Neuronal stem cell (in vitro differentiated cells): ENCODE measurements at regions not wholly inside any gene's neighbourhood (a gene's known extent, or its start where the extent isn't known, plus 50 kb on each side); places are given as distances from the start of the nearest gene placed in this dataset.

Experiments
- DNase-seq: peaks from one replicate; pipeline ENCODE4 v3.0.0-alpha.2; 2013; ENCODE audit warnings: low spot score
- H2AFZ ChIP-seq: one replicate; pipeline ENCODE4 v1.6.1; 2013; ENCODE audit warnings: mild to moderate bottlenecking, low read length, inconsistent platforms
- H2AK5ac ChIP-seq: 2 replicates; pipeline ENCODE4 v1.6.1; 2013; ENCODE audit warnings: low read depth, mild to moderate bottlenecking, inconsistent platforms, low read length, moderate library complexity, mixed read lengths
- H2BK120ac ChIP-seq: 2 replicates; pipeline ENCODE4 v1.6.1; 2013; ENCODE audit warnings: low read depth, mild to moderate bottlenecking, inconsistent platforms, low read length, moderate library complexity, mixed read lengths
- H2BK12ac ChIP-seq: one replicate; pipeline ENCODE4 v1.6.1; 2013; ENCODE audit warnings: low read length, inconsistent platforms
- H2BK15ac ChIP-seq: 2 replicates; pipeline ENCODE4 v1.6.1; 2013; ENCODE audit warnings: mild to moderate bottlenecking, low read length, inconsistent platforms, mixed read lengths
- H2BK5ac ChIP-seq: one replicate; pipeline ENCODE4 v1.6.1; 2013; ENCODE audit warnings: inconsistent platforms, mild to moderate bottlenecking, low read length, moderate library complexity
- H3K14ac ChIP-seq: one replicate; pipeline ENCODE4 v1.6.1; 2013; ENCODE audit warnings: low read length, inconsistent platforms
- H3K18ac ChIP-seq: 2 replicates; pipeline ENCODE4 v1.6.1; 2013; ENCODE audit warnings: low read length, inconsistent platforms
- H3K23ac ChIP-seq: 2 replicates; pipeline ENCODE4 v1.6.1; 2013; ENCODE audit warnings: low read depth, mild to moderate bottlenecking, mixed read lengths, low read length, inconsistent platforms; ENCODE audit not compliant: poor library complexity
- H3K27ac ChIP-seq: replicated peaks from 3 replicates; pipeline ENCODE4 v1.5.1; 2013; ENCODE audit warnings: low read length, inconsistent platforms
- H3K27me3 ChIP-seq, 3 experiments: 2 replicates each; pipeline ENCODE4 v1.6.1; 2013; ENCODE audit warnings: low read length in 3 of 3, mild to moderate bottlenecking in 2 of 3, inconsistent platforms in 1 of 3, low read depth in 1 of 3, mixed read lengths in 1 of 3, moderate library complexity in 1 of 3; ENCODE audit not compliant: control insufficient read depth in 3 of 3, insufficient read depth in 3 of 3
- H3K36me3 ChIP-seq, 2 donors: replicated peaks in 1 of 2; 2 replicates each; pipeline ENCODE4 v1.6.1; 2013; ENCODE audit warnings: low read length in 2 of 2; ENCODE audit not compliant: control insufficient read depth in 2 of 2, insufficient read depth in 2 of 2
- H3K4ac ChIP-seq: 2 replicates; pipeline ENCODE4 v1.6.1; 2013; ENCODE audit warnings: inconsistent platforms, mild to moderate bottlenecking, low read length, moderate library complexity
- H3K4me1 ChIP-seq, 2 donors: 1 replicate in 1 of 2; 2 replicates in 1 of 2; pipeline ENCODE4 v1.6.1; 2013; ENCODE audit warnings: low read length in 2 of 2, low read depth in 1 of 2; ENCODE audit not compliant: control insufficient read depth in 2 of 2, insufficient read depth in 1 of 2
- H3K4me2 ChIP-seq: one replicate; pipeline ENCODE4 v1.6.1; 2013; ENCODE audit warnings: mild to moderate bottlenecking, low read length, inconsistent platforms; ENCODE audit not compliant: insufficient read depth, poor library complexity, severe bottlenecking
- H3K4me3 ChIP-seq, 2 donors: 2 replicates each; pipeline ENCODE4 v1.5.1; 2013; ENCODE audit warnings: low read length in 2 of 2, mild to moderate bottlenecking in 2 of 2, inconsistent platforms in 1 of 2, moderate library complexity in 1 of 2
- H3K79me1 ChIP-seq: one replicate; pipeline ENCODE4 v1.6.1; 2013; ENCODE audit warnings: low read depth, mild to moderate bottlenecking, inconsistent platforms, low read length, moderate library complexity
- H3K9ac ChIP-seq: one replicate; pipeline ENCODE4 v1.6.1; 2013; ENCODE audit warnings: mild to moderate bottlenecking, low read depth, low read length, inconsistent platforms; ENCODE audit not compliant: poor library complexity
- H3K9me3 ChIP-seq, 2 donors: replicated peaks in 1 of 2; 2 replicates each; pipeline versions ENCODE3 to v1.6.1; 2013; ENCODE audit warnings: low read length in 2 of 2, mild to moderate bottlenecking in 2 of 2, inconsistent platforms in 1 of 2, low read depth in 1 of 2, mixed read lengths in 1 of 2, moderate library complexity in 1 of 2; ENCODE audit not compliant: control insufficient read depth in 2 of 2, insufficient read depth in 1 of 2
- H4K8ac ChIP-seq: one replicate; pipeline ENCODE4 v1.6.1; 2013; ENCODE audit warnings: low read depth, mild to moderate bottlenecking, inconsistent platforms, low read length, moderate library complexity
- H4K91ac ChIP-seq: one replicate; pipeline ENCODE4 v1.6.1; 2013; ENCODE audit warnings: low read length, low read depth, mild to moderate bottlenecking, inconsistent platforms; ENCODE audit not compliant: poor library complexity
- WGBS, 2 donors: extraction: QIAGEN DNeasy Blood & Tissue Kit; methylation state at CpG; one replicate each; pipeline ENCODE4 v1.1.7; 2013; ENCODE audit warnings: missing lambda C conversion rate in 2 of 2, mixed read lengths in 1 of 2; ENCODE audit not compliant: insufficient read length in 2 of 2, insufficient replicate concordance in 1 of 2; ENCODE audit errors: extremely low coverage in 2 of 2; 5-methylcytosine and 5-hydroxymethylcytosine counted together

GRCh38 chr17:71434716-71435115 is 686.1 kb upstream of the SOX9 start:
- Histone ChIP-seq H2AFZ (no peak overlapping the region), H3K18ac (no peak overlapping the region), H3K23ac (no peak overlapping the region), H3K79me1 (no peaks in the 10 kb centered on the region), H3K4me2 (no peak overlapping the region), H3K9ac (no peak overlapping the region), H3K27ac (no peak overlapping the region), H3K4me3 (no peak overlapping the region), H3K14ac (no peak overlapping the region), H4K8ac (no peak overlapping the region), H2BK15ac (no peak overlapping the region), H3K4ac (no peak overlapping the region), H4K91ac (no peak overlapping the region), H3K9me3 (no peaks in the 10 kb centered on the region), H2AK5ac (no peak overlapping the region), H3K36me3 (peaks cover 0 to 2% of the 10 kb centered on the region in 2 donors), H2BK120ac (no peak overlapping the region), H3K27me3 (no peaks in the 10 kb centered on the region), H3K4me1 (peaks cover 2% of the 10 kb centered on the region in 2 donors), H2BK5ac (no peak overlapping the region), H2BK12ac (no peak overlapping the region)
- no CpG with 5 or more reads among the region's 1 CpG for whole genome bisulfite sequencing, 2 donors
- DNase-seq: no peak

GRCh38 chr17:71436479-71436878 is 684.3 kb upstream of the SOX9 start:
- no peak for DNase-seq

DNA sequence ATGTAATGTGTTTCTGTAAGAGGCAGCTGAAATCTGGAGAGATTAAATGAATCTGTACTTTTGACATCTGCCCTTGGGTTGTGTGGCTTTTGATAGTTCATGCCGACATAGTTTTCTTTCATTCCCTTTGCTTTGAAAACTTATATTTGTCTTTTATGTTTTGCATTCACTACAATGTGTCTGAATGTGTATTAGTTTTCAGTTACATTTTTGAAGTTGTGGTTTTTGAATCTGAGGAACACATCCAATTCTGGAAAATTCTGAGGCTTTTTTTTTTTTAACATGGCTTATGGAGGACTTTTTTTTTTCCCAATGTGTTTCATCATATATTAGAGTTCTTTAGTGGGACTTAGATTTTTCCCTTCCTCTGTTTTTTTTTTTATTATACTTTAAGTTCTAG is 683.7 kb upstream of the SOX9 start:
- Histone ChIP-seq H4K8ac (no peak overlapping the region), H3K36me3 (peaks cover 0 to 2% of the 10 kb centered on the region in 2 donors), H3K27ac (no peak overlapping the region), H3K4me2 (no peak overlapping the region), H3K4me1 (peaks cover 2% of the 10 kb centered on the region in 2 donors), H2BK120ac (no peak overlapping the region), H2AFZ (no peak overlapping the region), H3K9me3 (no peaks in the 10 kb centered on the region), H3K9ac (no peak overlapping the region), H3K27me3 (no peaks in the 10 kb centered on the region), H2BK5ac (no peak overlapping the region), H3K18ac (no peak overlapping the region), H2AK5ac (no peak overlapping the region), H3K4me3 (no peak overlapping the region), H4K91ac (no peak overlapping the region), H3K23ac (no peak overlapping the region), H3K14ac (no peak overlapping the region), H2BK12ac (no peak overlapping the region), H2BK15ac (no peak overlapping the region), H3K4ac (no peak overlapping the region), H3K79me1 (no peaks in the 10 kb centered on the region)
- no CpG with 5 or more reads among the region's 1 CpG for WGBS, 2 donors
- DNase-seq: no peak

More at GRCh38 chr17:71436479-71436878, 684.3 kb upstream of the SOX9 start:
- Histone ChIP-seq H3K4ac (no peak overlapping the region), H3K27me3 (no peaks in the 10 kb centered on the region), H3K27ac (no peak overlapping the region), H3K4me1 (peaks cover 2% of the 10 kb centered on the region in 2 donors), H2BK120ac (no peak overlapping the region), H3K4me3 (no peak overlapping the region), H4K8ac (no peak overlapping the region), H2AK5ac (no peak overlapping the region), H3K18ac (no peak overlapping the region), H3K23ac (no peak overlapping the region), H3K36me3 (peaks cover 0 to 2% of the 10 kb centered on the region in 2 donors), H3K9ac (no peak overlapping the region), H2BK12ac (no peak overlapping the region), H2AFZ (no peak overlapping the region), H3K14ac (no peak overlapping the region), H3K9me3 (no peaks in the 10 kb centered on the region), H2BK15ac (no peak overlapping the region), H3K79me1 (no peaks in the 10 kb centered on the region), H3K4me2 (no peak overlapping the region), H2BK5ac (no peak overlapping the region), H4K91ac (no peak overlapping the region)
- WGBS, 2 donors: no CpG with 5 or more reads among the region's 1 CpG

GRCh38 chr17:71438631-71439146 is 682.1 kb upstream of the SOX9 start:
- H3K4me2 ChIP-seq: no peak overlapping the region

More at GRCh38 chr17:71438631-71439146, 682.1 kb upstream of the SOX9 start:
- no peak overlapping the region for H3K18ac ChIP-seq
- H3K4me1 ChIP-seq: peaks cover 2% of the 10 kb centered on the region in 2 donors
- no peak overlapping the region for H3K14ac ChIP-seq
- no peak for DNase-seq
- no peak overlapping the region for H4K8ac ChIP-seq
- H3K9ac ChIP-seq: no peak overlapping the region
- no peaks in the 10 kb centered on the region for H3K9me3 ChIP-seq
- H3K23ac ChIP-seq: no peak overlapping the region
- no peak overlapping the region for H2AFZ ChIP-seq
- H2BK12ac ChIP-seq: no peak overlapping the region
- H2AK5ac ChIP-seq: no peak overlapping the region
- no peak overlapping the region for H3K4me3 ChIP-seq
- no peak overlapping the region for H3K27ac ChIP-seq
- H3K27me3 ChIP-seq: no peaks in the 10 kb centered on the region
- H3K4ac ChIP-seq: no peak overlapping the region
- H3K36me3 ChIP-seq: peaks cover 0 to 2% of the 10 kb centered on the region in 2 donors
- H2BK120ac ChIP-seq: no peak overlapping the region
- no peak overlapping the region for H2BK15ac ChIP-seq
- no peaks in the 10 kb centered on the region for H3K79me1 ChIP-seq
- WGBS, 2 donors: no CpG with 5 or more reads among the region's 5 CpGs
- H2BK5ac ChIP-seq: no peak overlapping the region
- no peak overlapping the region for H4K91ac ChIP-seq
